ENCODE measurements at regions not wholly inside any gene's neighbourhood (a gene's known extent, or its start where the extent isn't known, plus 50 kb on each side); places are given as distances from the start of the nearest gene placed in this dataset.

- TF ChIP-seq CUX1 (IDR thresholded peaks at IDR 0.05; ENCODE audit: insufficient replicate concordance, low read depth, low read length): no peak
Measured at GRCh38 chr12:127675936-127676335, 591.0 kb upstream of the TMEM132C start (continued).

- Histone ChIP-seq H3K9me3 (replicated peaks; ENCODE audit: control insufficient read depth, insufficient read depth, low read length) (no peaks in the 10 kb centered on the region), H4K20me1 (ENCODE audit: control insufficient read depth, insufficient read depth) (no peaks in the 10 kb centered on the region), H3K4me2 (ENCODE audit: control insufficient read depth, insufficient read depth) (no peak overlapping the region), H3K79me2 (ENCODE audit: control insufficient read depth, insufficient read depth, low read length) (no peaks in the 10 kb centered on the region), H2AFZ (ENCODE audit: control insufficient read depth, low read depth, low read length) (no peak overlapping the region), H3K27me3 (replicated peaks in 1 of 2; ENCODE audit: control insufficient read depth in 2 of 2, insufficient read depth in 2 of 2, low read length in 1 of 2) (no peaks in the 10 kb centered on the region), H3K9ac (ENCODE audit: control insufficient read depth, insufficient read depth, low read length) (no peak overlapping the region), H3K36me3 (ENCODE audit: control insufficient read depth in 2 of 2, insufficient read depth in 2 of 2, low read length in 1 of 2) (no peaks in the 10 kb centered on the region), H3K4me1 (ENCODE audit: control insufficient read depth, insufficient read depth, low read length) (no peaks in the 10 kb centered on the region), H3K4me3 (no peak overlapping the region), H3K27ac (ENCODE audit: control insufficient read depth, insufficient read depth) (no peak overlapping the region)
- RAD21 ChIA-PET (ENCODE audit: unreplicated experiment): interaction anchor here (0.7 to 3.2 kb wide), 14 partner anchors 114 to 569 kb away, joined by 3 to 23 read pairs (median 3); no protein-coding TSS in a partner anchor
- no TSS peak for BruUV-seq (replicated peaks)
- in situ Hi-C loops (cut with MboI) (no loop called here), intact Hi-C loops (cut with micrococcal nuclease; ENCODE audit: unreplicated experiment) (loop anchor here (5.0 kb wide), 1 partner anchor 1610 kb away; no protein-coding TSS in a partner anchor)
- POLR2A ChIA-PET: no interaction called here
- no peak for DNase-seq (ENCODE audit: low read depth, low spot score)
- peak; percentile 68 for ATAC-seq
- no peak for TF ChIP-seq CHD1 (IDR thresholded peaks at IDR 0.05; ENCODE audit: low read depth, low read length)
- TF ChIP-seq JUND (IDR thresholded peaks at IDR 0.05; ENCODE audit: low read depth, low read length): no peak
- peak; percentile 55 to 60 (median 57) for TF ChIP-seq CTCF (IDR thresholded peaks at IDR 0.05 in 2 of 3, conservative IDR thresholded peaks at IDR 0.05 in 1 of 3; ENCODE audit: control insufficient read depth in 2 of 3, extremely low read depth in 1 of 3, insufficient read depth in 1 of 3, low read depth in 3 of 3, low read length in 3 of 3)
- TF ChIP-seq ZNF384 (IDR thresholded peaks at IDR 0.05; ENCODE audit: borderline replicate concordance, low read depth, low read length): no peak
- peak; percentile 48; the same call in 1 of the 2 replicates for TF ChIP-seq SMC3 (IDR thresholded peaks at IDR 0.05; ENCODE audit: borderline replicate concordance, low read length)
- no peak for TF ChIP-seq IKZF2 (IDR thresholded peaks at IDR 0.05)
- TF ChIP-seq RAD21 (IDR thresholded peaks at IDR 0.05; ENCODE audit: insufficient read depth, low read depth, low read length): peak; percentile 62
- CTCF ChIA-PET: interaction anchor here (0.7 to 3.8 kb wide), 24 partner anchors 8 to 1609 kb away, joined by 3 to 58 read pairs (median 4); no protein-coding TSS in a partner anchor
- SMC1A ChIA-PET (ENCODE audit: uncharacterized antibody, unreplicated experiment): interaction anchor here (0.7 to 3.5 kb wide), 20 partner anchors 9 to 731 kb away, joined by 3 to 30 read pairs (median 4); no protein-coding TSS in a partner anchor
- FAIRE-seq: no peak
- WGBS (ENCODE audit: insufficient coverage, insufficient replicate concordance, low lambda C conversion rate, missing lambda C conversion rate): 35% methylated on average over 10 of the region's 10 CpGs
Measured at GRCh38 chr12:127677537-127678131, 589.3 kb upstream of the TMEM132C start.
